ENCODE measurements at regions not wholly inside any gene's neighbourhood (a gene's known extent, or its start where the extent isn't known, plus 50 kb on each side); places are given as distances from the start of the nearest gene placed in this dataset.

- intact Hi-C loops (cut with micrococcal nuclease; ENCODE audit: unreplicated experiment): no loop called here
- CTCF ChIA-PET: no interaction called here
- DNase-seq: no peak
- H3K4me1 Mint-ChIP-seq (ENCODE audit: low read depth, unreplicated experiment): no peaks in the 10 kb centered on the region
- TF ChIP-seq CTCF (IDR thresholded peaks at IDR 0.05; ENCODE audit: unreplicated experiment): no peak
- H3K27me3 Mint-ChIP-seq (ENCODE audit: unreplicated experiment): peaks cover 23% of the 10 kb centered on the region
- H3K36me3 Mint-ChIP-seq (ENCODE audit: insufficient read depth, unreplicated experiment): no peaks in the 10 kb centered on the region
- H3K4me3 Mint-ChIP-seq (ENCODE audit: low read depth, unreplicated experiment): no peak overlapping the region
- BruUV-seq (replicated peaks): no TSS peak
- H3K27ac Mint-ChIP-seq (ENCODE audit: unreplicated experiment): no peak overlapping the region
- no peaks in the 10 kb centered on the region for H3K9me3 Mint-ChIP-seq (ENCODE audit: low read depth, unreplicated experiment)
Measured at GRCh38 chr20:48425817-48426612, 401.8 kb downstream of the PREX1 start.

- no TSS peak for BruUV-seq (replicated peaks)
- CTCF ChIA-PET: no interaction called here
- H3K36me3 Mint-ChIP-seq (ENCODE audit: insufficient read depth, unreplicated experiment): no peaks in the 10 kb centered on the region
- H3K27ac Mint-ChIP-seq (ENCODE audit: unreplicated experiment): no peak overlapping the region
- H3K9me3 Mint-ChIP-seq (ENCODE audit: low read depth, unreplicated experiment): no peaks in the 10 kb centered on the region
- TF ChIP-seq CTCF (IDR thresholded peaks at IDR 0.05; ENCODE audit: unreplicated experiment): no peak
- DNase-seq: no peak
- H3K27me3 Mint-ChIP-seq (ENCODE audit: unreplicated experiment): peaks cover 16% of the 10 kb centered on the region
- intact Hi-C loops (cut with micrococcal nuclease; ENCODE audit: unreplicated experiment): no loop called here
- H3K4me3 Mint-ChIP-seq (ENCODE audit: low read depth, unreplicated experiment): no peak overlapping the region
- H3K4me1 Mint-ChIP-seq (ENCODE audit: low read depth, unreplicated experiment): no peaks in the 10 kb centered on the region
Measured at GRCh38 chr20:48425321-48425720, 402.5 kb downstream of the PREX1 start.

- CTCF ChIA-PET: interaction anchor here (1.2 to 5.2 kb wide), 3 partner anchors 116 to 198 kb away, joined by 4 to 66 read pairs (median 5); no protein-coding TSS in a partner anchor
- no peak overlapping the region for H3K27ac Mint-ChIP-seq (ENCODE audit: unreplicated experiment)
- TF ChIP-seq CTCF (IDR thresholded peaks at IDR 0.05; ENCODE audit: unreplicated experiment): no peak
- intact Hi-C loops (cut with micrococcal nuclease; ENCODE audit: unreplicated experiment): no loop called here
- H3K27me3 Mint-ChIP-seq (ENCODE audit: unreplicated experiment): peaks cover 14% of the 10 kb centered on the region
- no peak for DNase-seq
- H3K4me1 Mint-ChIP-seq (ENCODE audit: low read depth, unreplicated experiment): no peaks in the 10 kb centered on the region
- BruUV-seq (replicated peaks): no TSS peak
- no peak overlapping the region for H3K4me3 Mint-ChIP-seq (ENCODE audit: low read depth, unreplicated experiment)
- no peaks in the 10 kb centered on the region for H3K9me3 Mint-ChIP-seq (ENCODE audit: low read depth, unreplicated experiment)
- no peaks in the 10 kb centered on the region for H3K36me3 Mint-ChIP-seq (ENCODE audit: insufficient read depth, unreplicated experiment)
Measured at GRCh38 chr20:48422242-48422960, 405.4 kb downstream of the PREX1 start.

GRCh38 chr20:48421547-48421946, 406.3 kb downstream of the PREX1 start:
- peaks cover 14% of the 10 kb centered on the region for H3K27me3 Mint-ChIP-seq (ENCODE audit: unreplicated experiment)
- H3K27ac Mint-ChIP-seq (ENCODE audit: unreplicated experiment): no peak overlapping the region
- H3K4me1 Mint-ChIP-seq (ENCODE audit: low read depth, unreplicated experiment): peaks cover 6% of the 10 kb centered on the region
- no peak overlapping the region for H3K4me3 Mint-ChIP-seq (ENCODE audit: low read depth, unreplicated experiment)
- peak; percentile 56 for TF ChIP-seq CTCF (IDR thresholded peaks at IDR 0.05; ENCODE audit: unreplicated experiment)
- BruUV-seq (replicated peaks): no TSS peak
- CTCF ChIA-PET: interaction anchor here (0.6 to 5.2 kb wide), 8 partner anchors 110 to 635 kb away, joined by 3 to 66 read pairs (median 4); no protein-coding TSS in a partner anchor
- intact Hi-C loops (cut with micrococcal nuclease; ENCODE audit: unreplicated experiment): loop anchor here (1.0 kb wide), 1 partner anchor 199 kb away; no protein-coding TSS in a partner anchor
- DNase-seq: peak; percentile 64
- no peaks in the 10 kb centered on the region for H3K9me3 Mint-ChIP-seq (ENCODE audit: low read depth, unreplicated experiment)
- H3K36me3 Mint-ChIP-seq (ENCODE audit: insufficient read depth, unreplicated experiment): no peaks in the 10 kb centered on the region
